ELF-1 (cell line): ENCODE measurements at regions not wholly inside any gene's neighbourhood (a gene's known extent, or its start where the extent isn't known, plus 50 kb on each side); places are given as distances from the start of the nearest gene placed in this dataset.

Experiments used
- DNase-seq: peaks from one replicate; pipeline ENCODE4 v3.0.0-alpha.2; 2016; ENCODE audit warnings: low read depth, low spot score

- DNase-seq: no peak
Observed at GRCh38 chr10:78754269-78755062, 314.3 kb upstream of the ZMIZ1 start.

GRCh38 chr10:78755063-78755701 lies 313.6 kb upstream of the ZMIZ1 start:
- no peak for DNase-seq

- DNase-seq: no peak
Observed at GRCh38 chr10:78755877-78756455, 312.8 kb upstream of the ZMIZ1 start.

- DNase-seq: peak; percentile 81
Observed at GRCh38 chr10:78756604-78757343, 312.0 kb upstream of the ZMIZ1 start.

- DNase-seq: peak; percentile 75
Observed at GRCh38 chr10:78757344-78757925, 311.3 kb upstream of the ZMIZ1 start.

- DNase-seq: no peak
Observed at GRCh38 chr10:78758176-78758575, 310.6 kb upstream of the ZMIZ1 start.

- no peak for DNase-seq
Observed at GRCh38 chr10:78759456-78760120, 309.2 kb upstream of the ZMIZ1 start.

- no peak for DNase-seq
Observed at GRCh38 chr10:78760463-78761310, 308.1 kb upstream of the ZMIZ1 start.

GRCh38 chr10:78761311-78761781 lies 307.4 kb upstream of the ZMIZ1 start:
- DNase-seq: no peak

- no peak for DNase-seq
Observed at GRCh38 chr10:78762086-78762630, 306.6 kb upstream of the ZMIZ1 start.

GRCh38 chr10:78763234-78763633 lies 305.5 kb upstream of the ZMIZ1 start:
- no peak for DNase-seq

GRCh38 chr10:78763651-78764395 lies 304.9 kb upstream of the ZMIZ1 start:
- DNase-seq: no peak

GRCh38 chr10:78764436-78764835 lies 304.3 kb upstream of the ZMIZ1 start:
- no peak for DNase-seq

GRCh38 chr10:78764846-78765430 lies 303.8 kb upstream of the ZMIZ1 start:
- no peak for DNase-seq

GRCh38 chr10:78765726-78766335 lies 302.9 kb upstream of the ZMIZ1 start:
- no peak for DNase-seq

- no peak for DNase-seq
Observed at GRCh38 chr10:78766603-78767002, 302.2 kb upstream of the ZMIZ1 start.

- DNase-seq: no peak
Observed at GRCh38 chr10:78768041-78768835, 300.5 kb upstream of the ZMIZ1 start.

- no peak for DNase-seq
Observed at GRCh38 chr10:78768876-78769275, 299.9 kb upstream of the ZMIZ1 start.
